ENCODE measurements at regions not wholly inside any gene's neighbourhood (a gene's known extent, or its start where the extent isn't known, plus 50 kb on each side); places are given as distances from the start of the nearest gene placed in this dataset.

DNA sequence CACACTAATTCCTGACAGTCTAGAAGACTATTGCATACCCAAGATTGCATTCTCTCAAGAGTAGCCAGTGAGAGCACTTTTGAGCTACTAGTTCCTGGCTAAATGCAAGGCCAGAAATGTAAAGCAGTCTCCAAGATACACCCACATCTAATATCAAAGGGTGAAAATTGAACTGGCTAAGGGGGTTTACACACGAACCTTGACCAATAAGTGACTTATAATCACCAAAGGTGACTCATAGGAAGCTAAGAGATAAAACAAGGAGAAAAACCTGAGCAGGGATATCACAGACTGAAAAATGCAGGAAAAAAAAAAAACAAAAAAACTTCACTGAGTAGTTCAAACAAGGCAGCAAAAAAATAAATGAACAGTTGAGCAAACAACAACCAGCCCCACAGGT is 172.2 kb upstream of the RRP15 start:
- DNase-seq (ENCODE audit: low read depth in 3 of 3, low spot score in 2 of 3), result no peak

DNA sequence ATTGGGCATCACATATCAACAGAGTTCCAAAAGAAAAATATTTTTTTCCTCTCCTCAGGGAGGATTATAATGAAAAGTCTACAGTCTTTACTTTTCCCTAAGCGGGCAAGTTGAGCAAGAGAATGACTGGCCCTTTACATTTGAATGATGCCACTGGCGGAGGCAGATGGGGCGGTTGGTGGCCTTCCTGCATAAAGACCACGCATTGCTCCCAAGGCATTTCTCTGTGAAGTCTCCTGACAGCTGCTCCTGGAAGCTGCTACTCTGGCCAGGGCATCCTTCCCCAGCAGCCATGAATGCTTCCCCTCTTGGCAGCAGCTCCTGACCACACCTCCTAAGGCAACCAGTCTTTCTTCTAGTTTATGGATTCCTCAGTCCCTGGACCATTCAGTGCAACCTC is 161.1 kb upstream of the RRP15 start:
- no peak for DNase-seq (ENCODE audit: low read depth in 3 of 3, low spot score in 2 of 3)

DNA sequence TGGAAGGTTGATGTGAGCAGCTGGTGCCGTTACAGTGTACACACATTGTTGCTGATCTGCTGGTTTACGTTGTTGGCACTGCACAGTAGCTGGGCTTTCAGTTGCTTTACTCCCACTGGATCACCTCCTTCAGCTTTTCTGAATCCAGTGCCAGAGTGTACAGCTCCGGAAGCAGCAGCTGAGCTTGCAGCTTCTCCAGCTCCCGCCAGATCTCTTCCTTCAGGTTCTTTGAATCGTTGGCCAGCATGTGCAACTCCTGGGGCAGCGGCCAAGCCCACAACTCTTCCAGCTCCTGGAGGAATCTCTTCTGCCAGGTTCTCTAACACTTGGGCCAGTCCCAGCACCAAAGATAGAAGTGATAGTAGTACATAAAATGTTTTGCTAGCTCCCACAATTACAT is 149.7 kb upstream of the RRP15 start:
- no peak for DNase-seq (ENCODE audit: low read depth in 3 of 3, low spot score in 2 of 3)

DNA sequence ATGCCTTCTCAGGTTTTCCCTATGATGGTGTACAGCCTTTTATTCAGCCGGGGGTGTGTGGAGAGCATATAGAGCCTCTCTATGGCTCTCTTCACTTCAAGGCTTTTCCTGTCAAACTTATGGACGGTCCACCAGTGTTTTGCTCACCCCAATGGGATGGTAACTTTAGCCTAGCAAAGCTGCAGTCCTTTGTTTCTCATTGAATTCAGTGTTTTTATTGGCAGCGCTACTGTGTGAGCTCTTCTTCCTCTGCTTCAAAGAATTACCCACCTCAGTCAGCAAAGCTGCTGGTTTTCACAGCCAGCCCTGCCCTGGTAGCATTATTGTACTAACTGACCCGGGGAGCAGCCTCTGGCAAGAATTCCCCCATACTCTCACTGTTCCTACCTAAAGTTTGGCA is 145.3 kb upstream of the RRP15 start:
- DNase-seq (ENCODE audit: low read depth in 3 of 3, low spot score in 2 of 3), result no peak

DNA sequence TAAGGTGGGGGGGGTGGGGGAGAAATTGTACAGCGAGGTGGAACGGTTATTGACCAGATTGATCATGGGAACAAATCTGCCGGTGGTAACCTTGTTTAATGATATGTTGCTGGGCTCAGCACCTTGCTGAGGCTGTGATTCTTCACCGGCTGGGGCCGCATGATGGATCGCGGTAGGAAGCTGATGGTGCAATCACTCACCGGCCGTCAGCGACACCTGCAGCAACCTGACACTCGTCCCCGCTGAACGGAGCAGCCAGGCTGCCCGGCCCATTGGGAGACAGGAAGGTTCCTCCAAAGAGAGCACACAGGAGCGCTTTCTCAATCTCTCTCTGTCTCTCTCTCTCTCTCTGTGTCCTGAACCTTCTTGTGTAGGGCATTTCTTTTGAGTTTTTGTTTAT is 128.5 kb upstream of the RRP15 start:
- DNase-seq (ENCODE audit: low read depth in 3 of 3, low spot score in 2 of 3), result no peak

DNA sequence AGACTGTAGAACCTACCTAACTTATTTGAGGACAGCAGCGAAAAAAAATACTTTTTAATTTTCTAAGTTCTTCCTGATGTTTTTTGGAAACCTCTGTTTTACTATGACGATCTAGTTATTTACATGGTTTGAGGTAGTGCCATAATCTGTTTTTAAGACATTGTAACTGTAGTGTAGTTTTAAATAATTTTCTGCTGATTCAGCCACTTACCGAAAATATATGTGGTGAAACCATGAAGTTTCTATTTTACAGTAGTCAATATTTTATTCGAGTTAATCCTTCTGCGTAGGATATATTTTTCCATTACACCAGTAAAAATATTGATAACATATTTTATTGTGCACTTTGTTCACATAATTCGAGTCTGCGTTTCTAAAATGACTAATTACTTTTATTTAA is 121.7 kb upstream of the RRP15 start:
- no peak for DNase-seq (ENCODE audit: low read depth in 3 of 3, low spot score in 2 of 3)

DNA sequence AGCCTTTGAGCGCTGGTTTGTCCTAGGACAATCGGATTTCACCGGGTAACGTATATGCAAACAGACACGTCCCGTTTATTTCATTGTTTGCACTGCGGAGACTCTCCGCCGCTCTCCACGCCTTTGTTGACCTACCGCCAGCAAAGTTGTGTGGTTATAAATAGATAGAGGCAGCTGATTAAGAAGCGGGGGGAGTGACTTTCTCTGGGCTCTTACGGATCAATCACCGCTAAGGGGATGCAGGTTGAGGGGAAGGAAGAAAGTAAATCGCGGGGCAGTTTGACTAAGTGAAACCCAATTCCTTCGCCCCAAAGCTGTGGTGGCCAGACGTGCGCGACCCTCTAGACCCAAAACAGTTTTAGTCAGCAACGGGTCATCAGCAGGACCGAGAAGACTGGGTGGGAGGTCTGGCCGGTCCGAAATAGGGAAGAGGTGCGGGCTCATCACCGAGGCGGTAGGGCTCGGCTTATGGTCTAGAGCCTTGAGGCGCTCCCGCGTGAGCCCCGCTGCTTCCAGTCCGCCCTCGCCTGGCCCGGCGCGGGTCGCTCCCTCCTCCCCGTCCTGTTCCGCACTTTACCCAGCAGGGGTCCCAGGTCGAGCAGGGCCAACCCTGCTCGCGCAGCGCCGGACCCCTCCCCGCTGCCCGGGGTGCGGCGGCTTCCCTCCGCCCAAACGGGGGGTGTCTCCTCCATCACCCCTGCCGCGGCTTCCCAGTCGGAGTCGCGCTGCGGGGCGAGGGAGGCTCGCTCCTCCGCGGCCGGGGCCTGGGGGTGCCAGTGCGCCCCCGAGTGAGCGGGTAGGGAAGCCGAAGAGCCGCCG is 120.8 kb upstream of the RRP15 start:
- DNase-seq (ENCODE audit: low read depth in 3 of 3, low spot score in 2 of 3), result no peak

DNA sequence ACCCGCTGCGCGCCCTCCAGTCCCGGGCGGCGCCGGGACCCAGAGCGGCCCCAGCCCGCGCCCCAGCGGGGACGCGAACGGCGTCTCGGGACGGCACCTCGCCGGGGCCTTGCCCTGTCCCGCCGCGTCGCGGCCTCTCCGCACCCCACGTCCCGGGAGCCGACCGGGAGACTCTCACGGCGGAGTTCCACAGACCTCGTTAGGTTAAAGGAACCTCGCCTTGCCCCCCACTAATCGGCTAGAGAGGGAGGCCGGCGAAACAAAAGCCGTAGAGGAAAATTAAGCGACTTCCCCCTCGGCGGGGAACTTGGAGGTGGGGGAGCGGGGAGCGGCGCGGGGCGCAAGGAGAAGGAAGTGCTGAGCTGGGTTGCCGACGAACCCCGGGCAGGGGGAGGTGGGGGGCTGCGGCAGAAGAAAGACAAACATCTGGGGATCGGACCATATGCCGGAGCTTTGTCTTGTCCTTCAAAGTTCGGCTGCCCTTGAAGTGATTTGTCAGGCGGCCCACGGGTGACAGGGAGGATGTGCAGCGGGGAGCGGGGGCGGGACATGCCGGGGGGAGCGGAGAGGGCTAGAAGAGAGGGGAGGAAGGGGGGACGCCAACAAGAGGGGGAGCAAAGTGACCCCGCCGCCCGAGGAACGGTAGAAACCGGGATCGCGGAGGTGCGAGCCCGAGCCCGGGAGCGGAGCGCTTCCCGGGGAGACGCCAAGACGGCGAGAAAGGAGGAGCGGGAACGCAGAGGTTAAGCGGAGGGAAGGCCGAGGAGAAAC is 120.0 kb upstream of the RRP15 start:
- no peak for DNase-seq (ENCODE audit: low read depth in 3 of 3, low spot score in 2 of 3)

DNA sequence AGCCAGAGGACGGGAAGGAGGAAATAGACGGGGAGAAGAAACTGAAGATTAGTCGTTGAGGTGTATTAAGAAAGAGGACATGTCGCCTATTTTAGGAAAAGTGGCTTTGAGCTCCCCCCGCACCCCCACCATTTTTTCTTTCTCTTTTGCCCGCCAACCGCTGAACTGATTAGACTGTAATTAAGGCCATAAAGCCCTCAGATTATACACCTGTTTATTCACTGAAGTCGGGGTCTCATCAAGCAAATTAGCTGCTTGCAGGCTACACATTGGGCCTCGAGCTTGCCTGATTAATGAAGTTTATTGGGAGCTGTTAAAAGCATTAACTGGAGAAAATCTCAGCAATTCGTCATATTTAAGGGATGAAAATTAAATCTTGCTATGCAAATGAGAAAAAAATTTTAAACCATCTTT is 119.4 kb upstream of the RRP15 start:
- no peak for DNase-seq (ENCODE audit: low read depth in 3 of 3, low spot score in 2 of 3)

DNA sequence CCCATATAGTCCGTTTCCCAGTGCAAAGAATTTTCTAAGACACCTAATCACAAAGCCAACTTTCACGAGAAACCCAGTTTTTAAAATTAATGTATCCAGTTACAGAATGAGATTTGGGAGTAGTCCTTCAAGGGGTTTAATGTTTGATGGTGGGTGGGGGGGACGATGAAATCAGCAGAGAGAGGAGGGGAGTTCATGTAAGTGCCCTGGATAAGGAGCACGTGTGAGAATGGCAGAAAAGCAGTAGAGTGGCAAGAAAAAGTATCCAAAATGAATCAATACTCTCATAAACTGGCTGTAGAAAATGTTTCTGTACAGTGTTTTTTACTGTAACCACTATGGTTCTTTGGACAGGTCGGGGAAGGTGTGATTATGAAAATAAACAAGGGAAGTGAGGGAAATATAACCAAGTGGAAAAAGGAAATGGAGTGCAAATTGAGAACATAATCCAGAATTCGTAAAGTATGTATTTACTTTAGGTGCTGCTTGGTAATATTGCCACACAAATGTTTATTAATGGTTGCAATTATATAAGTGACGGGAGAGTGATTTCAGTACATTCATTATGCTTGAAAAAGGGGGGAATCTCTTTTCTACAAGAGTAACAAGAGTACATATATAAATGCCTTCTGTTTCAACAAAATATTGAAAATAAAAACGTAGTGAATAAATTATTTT is 118.7 kb upstream of the RRP15 start:
- DNase-seq (ENCODE audit: low read depth in 3 of 3, low spot score in 2 of 3), result no peak

DNA sequence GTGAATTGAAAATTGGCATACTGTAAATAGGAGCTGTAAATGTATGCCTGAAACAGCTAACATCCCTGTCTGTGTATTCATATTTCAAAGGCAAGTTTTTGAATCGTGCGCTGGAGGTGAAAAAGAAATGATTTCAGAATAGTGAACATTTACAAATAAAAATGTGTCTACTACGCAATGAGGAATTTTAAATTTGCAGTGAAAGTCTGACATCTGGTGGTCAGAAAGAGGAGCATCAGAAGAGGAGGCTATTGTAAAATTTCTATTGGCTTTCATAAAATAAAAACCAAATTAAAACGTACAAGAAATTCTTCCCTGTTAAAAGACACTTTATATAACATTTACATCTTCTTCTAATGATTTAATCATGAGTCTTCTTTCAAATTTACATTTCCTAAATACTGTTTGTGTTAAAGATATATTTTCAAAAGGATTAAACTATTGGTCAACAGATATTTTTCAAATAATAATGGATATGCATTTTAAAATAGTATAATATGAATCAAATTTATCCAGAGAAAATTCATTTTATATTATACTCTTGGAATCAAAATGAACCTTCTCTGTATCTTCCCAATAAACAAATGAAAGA is 113.7 kb upstream of the RRP15 start:
- no peak for DNase-seq (ENCODE audit: low read depth in 3 of 3, low spot score in 2 of 3)

DNA sequence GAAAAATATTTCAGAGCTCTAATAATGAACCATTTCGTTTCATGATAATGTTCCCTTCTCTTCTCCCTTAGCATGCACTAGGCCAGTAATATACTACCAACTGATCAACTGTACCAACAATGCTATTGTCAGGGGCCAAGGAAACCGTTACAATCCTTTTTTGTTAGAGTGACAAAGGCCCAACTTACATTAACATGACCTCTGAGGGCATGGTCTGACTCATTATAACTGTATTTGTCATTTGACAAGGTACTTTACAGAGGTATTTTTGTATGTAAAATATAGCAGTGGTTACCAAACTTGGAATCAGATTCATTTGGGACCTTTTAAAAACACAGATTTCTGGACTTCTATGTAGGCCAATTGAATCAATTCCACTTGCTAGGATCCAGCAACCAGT is 102.6 kb upstream of the RRP15 start:
- DNase-seq (ENCODE audit: low read depth in 3 of 3, low spot score in 2 of 3), result no peak

DNA sequence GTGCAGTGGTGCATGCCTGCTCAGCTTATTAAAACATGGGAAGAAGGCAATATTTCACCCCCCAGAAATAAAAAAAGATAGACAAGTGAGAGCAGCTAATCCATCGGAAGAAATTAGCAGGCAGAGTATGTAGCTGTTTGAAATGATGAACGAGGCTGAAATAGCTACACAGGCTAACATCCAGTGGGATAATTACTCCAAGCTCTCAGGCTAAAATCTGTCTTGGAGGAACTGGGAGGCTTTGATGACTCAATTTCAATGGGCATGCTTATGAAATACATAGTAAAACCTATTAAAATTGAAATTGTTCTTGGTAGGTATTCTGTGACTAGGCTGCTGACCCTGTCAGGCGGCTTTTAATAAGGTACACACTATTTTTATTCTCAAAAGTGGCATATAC is 84.1 kb upstream of the RRP15 start:
- DNase-seq (ENCODE audit: low read depth in 3 of 3, low spot score in 2 of 3), result no peak

DNA sequence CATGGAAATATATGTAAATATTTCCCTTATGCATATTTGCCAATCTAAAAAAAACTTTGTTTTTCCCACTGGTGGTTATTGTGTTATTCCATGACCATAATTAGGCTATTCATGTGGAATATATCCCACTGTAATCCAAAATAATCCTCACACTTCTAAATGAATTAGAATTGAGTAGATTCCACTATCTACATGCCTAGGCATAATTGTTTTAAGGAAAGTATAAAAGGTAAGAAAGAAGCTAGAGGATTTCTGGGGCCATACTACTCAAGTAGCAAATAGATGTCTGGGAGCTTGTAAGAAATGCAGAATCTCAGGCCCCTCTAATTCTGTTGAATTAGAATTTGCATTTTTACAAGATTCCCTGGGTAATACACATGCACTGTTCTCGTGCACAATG is 83.5 kb upstream of the RRP15 start:
- DNase-seq (ENCODE audit: low read depth in 3 of 3, low spot score in 2 of 3), result no peak

DNA sequence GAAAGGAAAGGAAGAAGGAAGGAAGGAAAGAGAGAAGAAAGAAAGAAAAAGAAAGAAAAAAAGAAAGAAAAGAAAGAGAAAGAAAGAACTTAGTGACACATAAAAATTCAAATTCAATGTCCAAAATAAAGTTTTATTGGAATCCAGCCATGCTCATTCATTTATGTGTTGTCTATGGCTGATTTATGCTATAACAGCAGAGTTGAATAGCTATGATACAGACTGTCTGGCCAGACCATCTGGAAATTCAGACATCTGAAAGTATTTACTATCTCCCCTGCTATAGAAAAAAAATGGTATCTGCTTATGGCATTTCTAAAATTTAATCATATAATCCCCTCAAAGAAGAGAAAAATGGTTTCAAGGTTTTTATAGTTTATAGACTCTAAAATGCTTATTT is 79.4 kb upstream of the RRP15 start:
- no peak for DNase-seq (ENCODE audit: low read depth in 3 of 3, low spot score in 2 of 3)

DNA sequence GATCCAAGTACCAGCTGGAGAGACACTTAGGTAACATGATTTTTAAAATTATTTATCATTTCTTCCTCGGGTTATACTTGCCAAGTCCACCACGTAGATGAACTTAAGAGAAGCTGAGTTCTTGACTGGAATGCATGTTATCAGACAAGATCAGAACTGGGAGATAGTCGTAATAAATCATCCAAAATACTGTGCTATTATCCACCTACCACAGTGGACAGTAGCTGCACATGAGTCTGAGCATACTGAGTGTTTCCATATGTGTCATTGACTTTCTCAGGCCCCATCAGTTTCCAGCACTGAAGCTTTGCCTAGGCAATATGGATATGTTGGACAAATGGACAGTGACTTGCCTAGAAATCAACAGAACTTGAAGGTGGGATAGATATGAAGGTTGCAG is 77.9 kb upstream of the RRP15 start:
- DNase-seq (ENCODE audit: low read depth in 3 of 3, low spot score in 2 of 3), result no peak

DNA sequence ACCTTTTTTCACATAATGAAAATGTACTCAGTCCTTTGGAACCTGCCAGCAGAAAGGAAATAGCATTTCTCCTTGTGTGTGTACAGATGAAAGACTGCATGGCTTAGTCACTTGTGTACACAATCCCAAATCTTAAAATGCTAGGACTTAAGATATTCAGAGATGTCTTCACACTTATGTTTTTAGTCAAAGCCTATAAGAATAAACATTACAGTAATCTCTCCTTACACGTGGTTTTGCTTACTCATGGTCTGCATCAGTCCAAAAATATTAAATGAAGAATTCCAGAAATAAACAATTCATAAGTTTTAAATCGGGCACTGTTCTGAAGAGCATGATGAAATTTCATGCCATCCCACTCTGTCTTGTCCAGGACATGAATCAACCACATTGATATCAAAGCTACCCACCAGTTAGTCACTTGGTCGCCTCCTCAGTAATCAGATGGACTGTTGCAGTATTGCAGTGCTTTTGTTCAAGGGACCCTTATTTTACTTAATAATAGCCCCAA is 75.7 kb upstream of the RRP15 start:
- no peak for DNase-seq (ENCODE audit: low read depth in 3 of 3, low spot score in 2 of 3)

DNA sequence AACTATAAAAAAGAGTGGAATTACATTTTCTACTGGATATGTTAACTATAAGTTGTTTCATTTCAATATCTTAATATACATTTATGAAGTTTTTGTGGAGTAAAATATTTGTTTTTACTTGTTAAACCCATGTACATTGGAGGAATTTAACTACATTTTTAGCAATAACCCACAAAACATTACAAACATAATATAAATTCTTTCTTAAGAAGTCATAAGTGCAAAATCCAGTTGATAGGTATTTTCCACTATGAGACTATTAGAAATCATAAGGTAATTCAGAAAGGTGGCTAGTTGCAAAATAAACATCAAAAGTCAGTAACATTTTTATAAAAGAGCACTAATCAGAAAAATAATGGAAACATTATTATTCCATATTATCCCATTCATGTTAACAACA is 73.9 kb upstream of the RRP15 start:
- no peak for DNase-seq (ENCODE audit: low read depth in 3 of 3, low spot score in 2 of 3)

DNA sequence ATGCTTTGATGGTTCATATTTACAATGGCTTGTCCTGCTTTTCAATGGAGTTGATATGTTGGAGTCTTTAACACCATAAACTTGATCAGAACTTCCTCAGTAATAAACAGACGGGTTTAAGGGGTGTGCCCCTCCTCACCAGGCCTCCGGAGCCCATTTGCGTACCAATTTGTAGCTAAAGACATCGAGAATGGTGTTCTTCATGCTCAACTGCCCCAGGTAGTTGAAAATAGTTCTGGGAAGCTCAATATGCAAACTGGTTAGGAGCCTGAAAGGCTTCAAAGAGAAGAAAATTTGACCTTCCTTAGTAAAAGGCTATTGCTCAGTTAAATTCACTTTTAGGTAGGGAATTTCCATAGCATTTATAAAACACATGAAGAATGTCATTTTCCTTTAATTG is 68.1 kb upstream of the RRP15 start:
- DNase-seq (ENCODE audit: low read depth in 3 of 3, low spot score in 2 of 3), result no peak

DNA sequence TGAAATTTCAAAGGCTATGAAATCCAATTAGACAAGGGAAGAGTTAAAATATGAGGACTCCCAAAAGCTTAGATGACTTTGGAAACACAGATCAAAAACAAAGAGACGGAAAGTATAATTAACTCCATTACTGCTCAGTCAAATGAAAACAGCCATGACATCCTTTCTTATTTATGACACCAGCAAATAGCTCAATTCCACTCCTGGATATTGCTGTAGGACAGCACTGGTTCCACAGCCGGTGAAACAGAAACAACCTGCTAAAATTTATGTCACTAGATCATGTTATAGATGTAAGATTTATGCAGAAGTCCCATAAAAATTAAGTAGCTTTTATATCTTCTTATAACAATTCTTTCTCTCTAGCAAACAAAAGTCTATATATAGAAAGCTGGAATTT is 65.6 kb upstream of the RRP15 start:
- no peak for DNase-seq (ENCODE audit: low read depth in 3 of 3, low spot score in 2 of 3)

DNA sequence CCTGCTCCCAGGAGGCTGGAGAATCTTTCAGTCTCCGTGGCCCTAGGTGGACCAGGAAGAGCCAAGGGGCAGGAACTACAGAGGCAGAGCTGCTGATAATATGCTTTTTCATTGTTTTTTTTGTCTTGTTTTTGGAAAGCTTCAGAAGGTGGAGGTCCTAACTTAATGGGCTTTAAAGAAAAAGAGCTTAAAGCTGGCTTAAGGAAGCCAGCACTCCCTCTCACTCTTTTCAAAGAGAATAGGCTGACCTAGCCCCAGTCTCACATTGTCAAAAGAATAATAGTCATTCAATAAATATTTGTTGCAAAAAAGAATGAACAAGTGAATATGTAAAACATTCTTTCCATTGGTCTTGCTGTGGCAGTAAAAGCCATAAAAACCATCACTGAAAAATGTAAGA is 61.0 kb upstream of the RRP15 start:
- DNase-seq (ENCODE audit: low read depth in 3 of 3, low spot score in 2 of 3), result no peak
